Liver (tissue), 8 donors: ENCODE measurements at regions not wholly inside any gene's neighbourhood (a gene's known extent, or its start where the extent isn't known, plus 50 kb on each side); places are given as distances from the start of the nearest gene placed in this dataset.

Source experiments
- DNase-seq: peaks from one replicate; pipeline ENCODE4 v3.0.0-alpha.2; 2017; ENCODE audit warnings: low spot score
- H3K27ac ChIP-seq, 2 donors: one replicate each; pipeline ENCODE4 v1.7.0; 2013; ENCODE audit warnings: inconsistent platforms in 2 of 2, low read length in 2 of 2, control low read depth in 1 of 2, low read depth in 1 of 2, mild to moderate bottlenecking in 1 of 2
- H3K27me3 ChIP-seq, 4 donors: one replicate each; pipeline versions ENCODE4 v1.6.1 to v1.7.0; 2013; ENCODE audit warnings: low read length in 3 of 4, inconsistent platforms in 1 of 4, mild to moderate bottlenecking in 1 of 4, moderate library complexity in 1 of 4; ENCODE audit not compliant: control insufficient read depth in 4 of 4, insufficient read depth in 4 of 4
- H3K36me3 ChIP-seq, 4 donors: one replicate each; pipeline versions ENCODE4 v1.6.1 to v1.7.0; 2013; ENCODE audit warnings: low read length in 3 of 4, mild to moderate bottlenecking in 3 of 4, low read depth in 1 of 4, moderate library complexity in 1 of 4; ENCODE audit not compliant: control insufficient read depth in 4 of 4, insufficient read depth in 3 of 4
- H3K4me1 ChIP-seq, 4 donors: one replicate each; pipeline versions ENCODE4 v1.6.1 to v1.7.0; 2013; ENCODE audit warnings: low read length in 3 of 4, mild to moderate bottlenecking in 3 of 4, moderate library complexity in 1 of 4; ENCODE audit not compliant: control insufficient read depth in 4 of 4, insufficient read depth in 4 of 4
- H3K4me3 ChIP-seq, 3 donors: one replicate each; pipeline versions ENCODE4 v1.6.1 to v1.7.0; 2013; ENCODE audit warnings: low read length in 3 of 3, control low read depth in 1 of 3, low read depth in 1 of 3, mild to moderate bottlenecking in 1 of 3
- H3K9ac ChIP-seq, 2 donors: one replicate each; pipeline ENCODE4 v1.7.0; 2013; ENCODE audit warnings: low read length in 2 of 2, mild to moderate bottlenecking in 2 of 2, moderate library complexity in 2 of 2, control low read depth in 1 of 2, low read depth in 1 of 2
- H3K9me3 ChIP-seq, 4 donors: one replicate each; pipeline versions ENCODE4 v1.6.1 to v1.7.0; 2013; ENCODE audit warnings: low read length in 3 of 4; ENCODE audit not compliant: control insufficient read depth in 4 of 4
- EGR1 ChIP-seq, 2 donors: IDR thresholded peaks; 2 replicates each; pipeline ENCODE4 v1.6.1; 2016 to 2018; ENCODE audit warnings: antibody characterized with exemption in 2 of 2, low read depth in 2 of 2
- FOXA1 ChIP-seq: IDR thresholded peaks from 2 replicates; pipeline ENCODE4 v1.6.1; 2016; ENCODE audit warnings: antibody characterized with exemption
- FOXA2 ChIP-seq: IDR thresholded peaks from 2 replicates; pipeline ENCODE4 v1.6.1; 2016; ENCODE audit warnings: antibody characterized with exemption
- GABPA ChIP-seq, 2 donors: IDR thresholded peaks in 1 of 2; conservative IDR thresholded peaks in 1 of 2; 2 replicates each; pipeline ENCODE4 v1.6.1; 2016; ENCODE audit warnings: antibody characterized with exemption in 2 of 2, mild to moderate bottlenecking in 1 of 2, moderate library complexity in 1 of 2
- HNF4A ChIP-seq, 2 donors: conservative IDR thresholded peaks; 2 replicates each; pipeline ENCODE4 v1.6.1; 2016; ENCODE audit warnings: antibody characterized with exemption in 2 of 2, mild to moderate bottlenecking in 2 of 2
- HNF4G ChIP-seq: IDR thresholded peaks from 2 replicates; pipeline ENCODE4 v1.6.1; 2016; ENCODE audit warnings: antibody characterized with exemption
- JUND ChIP-seq, 2 donors: IDR thresholded peaks; 2 replicates each; pipeline ENCODE4 v1.6.1; 2016; ENCODE audit warnings: antibody characterized with exemption in 2 of 2
- RAD21 ChIP-seq, 2 donors: IDR thresholded peaks; 2 replicates each; pipeline ENCODE4 v1.6.1; 2016; ENCODE audit warnings: antibody characterized with exemption in 2 of 2, mild to moderate bottlenecking in 2 of 2
- RXRA ChIP-seq, 2 donors: IDR thresholded peaks; 2 replicates each; pipeline ENCODE4 v1.6.1; 2017 to 2018; ENCODE audit warnings: antibody characterized with exemption in 2 of 2, mild to moderate bottlenecking in 1 of 2
- SP1 ChIP-seq: IDR thresholded peaks from 2 replicates; pipeline ENCODE4 v1.6.1; 2018; ENCODE audit warnings: antibody characterized with exemption, mild to moderate bottlenecking
- TAF1 ChIP-seq: conservative IDR thresholded peaks from 2 replicates; pipeline ENCODE4 v1.6.1; 2016; ENCODE audit warnings: antibody characterized with exemption, mild to moderate bottlenecking
- YY1 ChIP-seq: IDR thresholded peaks from 2 replicates; pipeline ENCODE4 v1.6.1; 2016; ENCODE audit warnings: antibody characterized with exemption, mild to moderate bottlenecking
- WGBS: extraction: QIAGEN DNeasy Blood & Tissue Kit; methylation state at CpG from one replicate; pipeline ENCODE4 v1.1.7; 2013; 5-methylcytosine and 5-hydroxymethylcytosine counted together
- TF ChIP-seq, protein P1 (sequence below): fragments of 150-350 bp; IDR thresholded peaks from 2 replicates; pipeline ENCODE4 v1.5.1; 2017; ENCODE audit warnings: improper control_type of control experiment, low read depth, low read length; ENCODE audit not compliant: missing input control
- TF ChIP-seq, protein P2 (sequence below): IDR thresholded peaks from 2 replicates; pipeline ENCODE4 v1.6.1; 2016; ENCODE audit warnings: antibody characterized with exemption
- TF ChIP-seq, protein P3 (sequence below): IDR thresholded peaks from 2 replicates; pipeline ENCODE4 v1.6.1; 2016; ENCODE audit warnings: antibody characterized with exemption
- TF ChIP-seq, protein P4 (sequence below): IDR thresholded peaks from 2 replicates; pipeline ENCODE4 v1.6.1; 2016; ENCODE audit warnings: antibody characterized with exemption
- TF ChIP-seq, protein P5 (sequence below): IDR thresholded peaks from 2 replicates; pipeline ENCODE4 v1.6.1; 2016; ENCODE audit warnings: antibody characterized with exemption, mild to moderate bottlenecking
- donor health status: healthy.
- donor health status: healthy.
- donor health status: healthy.
- donor health status: healthy.
- donor health status: healthy.

DNA sequence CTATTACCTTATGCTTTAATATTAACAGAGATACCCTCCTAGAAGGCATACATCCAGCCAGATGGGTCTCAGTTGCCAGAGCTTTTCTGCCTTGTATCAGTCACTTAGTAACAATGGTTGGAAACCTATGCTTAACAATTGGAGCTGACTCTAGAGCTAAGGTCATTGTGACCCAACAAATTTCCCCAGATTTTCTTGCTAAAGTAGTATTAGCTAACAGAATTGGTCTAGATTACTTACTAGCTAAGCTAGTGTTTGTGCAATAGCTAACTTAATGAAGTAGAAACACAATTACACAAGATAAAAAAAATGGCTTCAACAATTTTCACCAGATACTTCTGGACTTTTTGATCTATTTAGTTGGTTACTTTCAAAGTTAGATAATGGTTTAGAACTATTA is 236.9 kb downstream of the NSUN3 start (continued):
- TF ChIP-seq, protein P1, sequence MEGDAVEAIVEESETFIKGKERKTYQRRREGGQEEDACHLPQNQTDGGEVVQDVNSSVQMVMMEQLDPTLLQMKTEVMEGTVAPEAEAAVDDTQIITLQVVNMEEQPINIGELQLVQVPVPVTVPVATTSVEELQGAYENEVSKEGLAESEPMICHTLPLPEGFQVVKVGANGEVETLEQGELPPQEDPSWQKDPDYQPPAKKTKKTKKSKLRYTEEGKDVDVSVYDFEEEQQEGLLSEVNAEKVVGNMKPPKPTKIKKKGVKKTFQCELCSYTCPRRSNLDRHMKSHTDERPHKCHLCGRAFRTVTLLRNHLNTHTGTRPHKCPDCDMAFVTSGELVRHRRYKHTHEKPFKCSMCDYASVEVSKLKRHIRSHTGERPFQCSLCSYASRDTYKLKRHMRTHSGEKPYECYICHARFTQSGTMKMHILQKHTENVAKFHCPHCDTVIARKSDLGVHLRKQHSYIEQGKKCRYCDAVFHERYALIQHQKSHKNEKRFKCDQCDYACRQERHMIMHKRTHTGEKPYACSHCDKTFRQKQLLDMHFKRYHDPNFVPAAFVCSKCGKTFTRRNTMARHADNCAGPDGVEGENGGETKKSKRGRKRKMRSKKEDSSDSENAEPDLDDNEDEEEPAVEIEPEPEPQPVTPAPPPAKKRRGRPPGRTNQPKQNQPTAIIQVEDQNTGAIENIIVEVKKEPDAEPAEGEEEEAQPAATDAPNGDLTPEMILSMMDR: no peak

DNA sequence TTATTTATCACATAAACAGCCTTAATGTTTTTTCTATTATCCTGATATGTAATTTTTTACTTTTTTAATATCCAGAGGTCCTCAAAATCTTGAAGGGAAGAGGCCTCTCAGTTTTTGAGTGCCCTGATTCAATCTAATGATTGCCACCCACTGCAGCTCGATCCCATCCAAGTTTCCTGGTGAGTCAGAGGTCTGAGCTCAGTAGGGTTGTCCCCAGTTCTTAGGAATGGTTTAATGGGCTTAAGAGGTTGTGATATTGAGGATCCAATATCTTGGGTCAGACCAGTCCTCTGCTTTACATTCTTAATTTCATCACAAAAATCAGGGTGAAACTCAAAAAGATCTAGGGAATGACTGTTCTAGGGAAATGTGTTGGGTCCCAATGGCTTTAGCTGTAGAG is 238.5 kb downstream of the NSUN3 start:
- Histone ChIP-seq H3K9me3 (no peaks in the 10 kb centered on the region), H3K36me3 (no peaks in the 10 kb centered on the region), H3K4me3 (no peak overlapping the region), H3K27me3 (no peaks in the 10 kb centered on the region), H3K9ac (no peak overlapping the region), H3K4me1 (no peaks in the 10 kb centered on the region), H3K27ac (no peak overlapping the region)
- DNase-seq: no peak
- WGBS: 86% methylated on average over 1 of the region's 1 CpG
- TF ChIP-seq FOXA2 (no peak), RAD21 (IDR thresholded peaks at IDR 0.05) (no peak), SP1 (no peak), RXRA (IDR thresholded peaks at IDR 0.05) (no peak), GABPA (IDR thresholded peaks at IDR 0.05 in 1 of 2, conservative IDR thresholded peaks at IDR 0.05 in 1 of 2) (no peak), EGR1 (IDR thresholded peaks at IDR 0.05; ENCODE audit: low read depth in 2 of 2) (no peak), YY1 (no peak), HNF4G (no peak), JUND (IDR thresholded peaks at IDR 0.05) (no peak), TAF1 (no peak)
- TF ChIP-seq, protein P2, sequence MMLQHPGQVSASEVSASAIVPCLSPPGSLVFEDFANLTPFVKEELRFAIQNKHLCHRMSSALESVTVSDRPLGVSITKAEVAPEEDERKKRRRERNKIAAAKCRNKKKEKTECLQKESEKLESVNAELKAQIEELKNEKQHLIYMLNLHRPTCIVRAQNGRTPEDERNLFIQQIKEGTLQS: no peak
- TF ChIP-seq, protein P3, sequence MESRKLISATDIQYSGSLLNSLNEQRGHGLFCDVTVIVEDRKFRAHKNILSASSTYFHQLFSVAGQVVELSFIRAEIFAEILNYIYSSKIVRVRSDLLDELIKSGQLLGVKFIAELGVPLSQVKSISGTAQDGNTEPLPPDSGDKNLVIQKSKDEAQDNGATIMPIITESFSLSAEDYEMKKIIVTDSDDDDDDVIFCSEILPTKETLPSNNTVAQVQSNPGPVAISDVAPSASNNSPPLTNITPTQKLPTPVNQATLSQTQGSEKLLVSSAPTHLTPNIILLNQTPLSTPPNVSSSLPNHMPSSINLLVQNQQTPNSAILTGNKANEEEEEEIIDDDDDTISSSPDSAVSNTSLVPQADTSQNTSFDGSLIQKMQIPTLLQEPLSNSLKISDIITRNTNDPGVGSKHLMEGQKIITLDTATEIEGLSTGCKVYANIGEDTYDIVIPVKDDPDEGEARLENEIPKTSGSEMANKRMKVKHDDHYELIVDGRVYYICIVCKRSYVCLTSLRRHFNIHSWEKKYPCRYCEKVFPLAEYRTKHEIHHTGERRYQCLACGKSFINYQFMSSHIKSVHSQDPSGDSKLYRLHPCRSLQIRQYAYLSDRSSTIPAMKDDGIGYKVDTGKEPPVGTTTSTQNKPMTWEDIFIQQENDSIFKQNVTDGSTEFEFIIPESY: no peak
- TF ChIP-seq, protein P4, sequence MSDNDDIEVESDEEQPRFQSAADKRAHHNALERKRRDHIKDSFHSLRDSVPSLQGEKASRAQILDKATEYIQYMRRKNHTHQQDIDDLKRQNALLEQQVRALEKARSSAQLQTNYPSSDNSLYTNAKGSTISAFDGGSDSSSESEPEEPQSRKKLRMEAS: no peak

DNA sequence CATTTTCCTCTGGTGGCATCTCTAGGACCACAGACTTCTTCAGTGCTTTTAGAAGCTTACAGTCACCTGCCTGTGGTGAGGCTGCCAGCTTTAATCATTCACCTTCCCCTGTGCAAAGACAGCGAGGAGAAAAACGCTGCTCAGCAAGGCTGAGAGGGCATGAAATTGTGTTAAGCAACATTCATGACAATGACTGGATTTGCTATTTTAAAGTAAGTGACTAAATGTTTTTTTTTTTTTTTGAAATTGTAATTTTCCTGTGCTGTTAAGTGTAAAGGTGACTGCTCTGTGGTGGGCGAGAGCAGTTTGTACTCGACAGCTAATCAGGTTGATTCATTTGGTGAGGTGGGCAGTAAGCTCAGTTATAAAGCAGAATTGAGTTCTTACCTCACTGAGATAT is 240.4 kb downstream of the NSUN3 start:
- 68% methylated on average over 4 of the region's 4 CpGs for WGBS
- H3K36me3 ChIP-seq: no peaks in the 10 kb centered on the region

More for the DNA sequence above, 240.4 kb downstream of the NSUN3 start:
- H3K4me3 ChIP-seq: no peak overlapping the region
- H3K4me1 ChIP-seq: no peaks in the 10 kb centered on the region
- H3K9me3 ChIP-seq: no peaks in the 10 kb centered on the region
- no peaks in the 10 kb centered on the region for H3K27me3 ChIP-seq
- no peak overlapping the region for H3K9ac ChIP-seq
- TF ChIP-seq JUND (IDR thresholded peaks at IDR 0.05) (no peak), FOXA1 (no peak), SP1 (no peak), HNF4A (conservative IDR thresholded peaks at IDR 0.05) (no peak), FOXA2 (no peak), TAF1 (no peak), RXRA (IDR thresholded peaks at IDR 0.05) (no peak), GABPA (IDR thresholded peaks at IDR 0.05 in 1 of 2, conservative IDR thresholded peaks at IDR 0.05 in 1 of 2) (no peak)
- TF ChIP-seq, protein P3: no peak
- TF ChIP-seq, protein P4: no peak
- TF ChIP-seq, protein P5, sequence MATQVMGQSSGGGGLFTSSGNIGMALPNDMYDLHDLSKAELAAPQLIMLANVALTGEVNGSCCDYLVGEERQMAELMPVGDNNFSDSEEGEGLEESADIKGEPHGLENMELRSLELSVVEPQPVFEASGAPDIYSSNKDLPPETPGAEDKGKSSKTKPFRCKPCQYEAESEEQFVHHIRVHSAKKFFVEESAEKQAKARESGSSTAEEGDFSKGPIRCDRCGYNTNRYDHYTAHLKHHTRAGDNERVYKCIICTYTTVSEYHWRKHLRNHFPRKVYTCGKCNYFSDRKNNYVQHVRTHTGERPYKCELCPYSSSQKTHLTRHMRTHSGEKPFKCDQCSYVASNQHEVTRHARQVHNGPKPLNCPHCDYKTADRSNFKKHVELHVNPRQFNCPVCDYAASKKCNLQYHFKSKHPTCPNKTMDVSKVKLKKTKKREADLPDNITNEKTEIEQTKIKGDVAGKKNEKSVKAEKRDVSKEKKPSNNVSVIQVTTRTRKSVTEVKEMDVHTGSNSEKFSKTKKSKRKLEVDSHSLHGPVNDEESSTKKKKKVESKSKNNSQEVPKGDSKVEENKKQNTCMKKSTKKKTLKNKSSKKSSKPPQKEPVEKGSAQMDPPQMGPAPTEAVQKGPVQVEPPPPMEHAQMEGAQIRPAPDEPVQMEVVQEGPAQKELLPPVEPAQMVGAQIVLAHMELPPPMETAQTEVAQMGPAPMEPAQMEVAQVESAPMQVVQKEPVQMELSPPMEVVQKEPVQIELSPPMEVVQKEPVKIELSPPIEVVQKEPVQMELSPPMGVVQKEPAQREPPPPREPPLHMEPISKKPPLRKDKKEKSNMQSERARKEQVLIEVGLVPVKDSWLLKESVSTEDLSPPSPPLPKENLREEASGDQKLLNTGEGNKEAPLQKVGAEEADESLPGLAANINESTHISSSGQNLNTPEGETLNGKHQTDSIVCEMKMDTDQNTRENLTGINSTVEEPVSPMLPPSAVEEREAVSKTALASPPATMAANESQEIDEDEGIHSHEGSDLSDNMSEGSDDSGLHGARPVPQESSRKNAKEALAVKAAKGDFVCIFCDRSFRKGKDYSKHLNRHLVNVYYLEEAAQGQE: no peak
- TF ChIP-seq, protein P1: no peak
- H3K27ac ChIP-seq: no peak overlapping the region
- no peak for DNase-seq
